GM19452 (cell line): ENCODE measurements at regions not wholly inside any gene's neighbourhood (a gene's known extent, or its start where the extent isn't known, plus 50 kb on each side); places are given as distances from the start of the nearest gene placed in this dataset.
"Not testable (repeated sequence)": the region's sequence is repeated elsewhere in the genome, so short reads cannot be mapped to it uniquely, and the experiment has no call there.

Experiments
- ATAC-seq: cut with Tn5 transposase; IDR thresholded peaks from one replicate; pipeline ENCODE4 v1.9.1; 2021; ENCODE audit not compliant: unreplicated experiment

- ATAC-seq: no peak
These were observed 337.6 kb downstream of the IL20RB start for GRCh38 chr3:137295336-137295735.

- no peak for ATAC-seq
These were observed 338.3 kb downstream of the IL20RB start for GRCh38 chr3:137296116-137296515.

- ATAC-seq: no peak
These were observed 340.0 kb downstream of the IL20RB start for GRCh38 chr3:137297770-137298169.

- no peak for ATAC-seq
These were observed 342.9 kb downstream of the IL20RB start for GRCh38 chr3:137300703-137301102.

- ATAC-seq: no peak
These were observed 346.7 kb downstream of the IL20RB start for GRCh38 chr3:137304313-137305056.

- no peak for ATAC-seq
These were observed 366.3 kb downstream of the IL20RB start for GRCh38 chr3:137324114-137324513.

- ATAC-seq: no peak
These were observed 367.4 kb downstream of the IL20RB start for GRCh38 chr3:137325170-137325569.

- ATAC-seq: no peak
These were observed 368.2 kb downstream of the IL20RB start for GRCh38 chr3:137325934-137326333.

GRCh38 chr3:137329594-137329993 lies 371.8 kb downstream of the IL20RB start:
- ATAC-seq: no peak

GRCh38 chr3:137330246-137330645 lies 372.5 kb downstream of the IL20RB start:
- ATAC-seq: no peak

- ATAC-seq: no peak
These were observed 374.5 kb downstream of the IL20RB start for GRCh38 chr3:137332297-137332696.

GRCh38 chr3:137335478-137335877 lies 377.7 kb downstream of the IL20RB start:
- no peak for ATAC-seq

GRCh38 chr3:137338400-137338799 lies 380.6 kb downstream of the IL20RB start:
- ATAC-seq: not testable (repeated sequence)

GRCh38 chr3:137343283-137343682 lies 385.5 kb downstream of the IL20RB start:
- ATAC-seq: no peak

- no peak for ATAC-seq
These were observed 389.3 kb downstream of the IL20RB start for GRCh38 chr3:137347132-137347531.

GRCh38 chr3:137347817-137348368 lies 390.1 kb downstream of the IL20RB start:
- ATAC-seq: no peak

- no peak for ATAC-seq
These were observed 391.2 kb downstream of the IL20RB start for GRCh38 chr3:137348936-137349335.

- ATAC-seq: no peak
These were observed 392.0 kb downstream of the IL20RB start for GRCh38 chr3:137349557-137350348.

- no peak for ATAC-seq
These were observed 402.9 kb downstream of the IL20RB start for GRCh38 chr3:137360531-137361201.

- no peak for ATAC-seq
These were observed 382.0 kb upstream of the SOX14 start for GRCh38 chr3:137382005-137382594.

- ATAC-seq: no peak
These were observed 378.2 kb upstream of the SOX14 start for GRCh38 chr3:137385922-137386321.
